GM10266 (cell line): ENCODE measurements at regions not wholly inside any gene's neighbourhood (a gene's known extent, or its start where the extent isn't known, plus 50 kb on each side); places are given as distances from the start of the nearest gene placed in this dataset.

Experiments used
- DNase-seq: peaks from one replicate; pipeline ENCODE4 v3.0.0; 2012; ENCODE audit errors: extremely low spot score
- CTCF ChIP-seq: IDR thresholded peaks from 2 replicates; pipeline ENCODE4 v1.5.1; 2012; ENCODE audit warnings: mild to moderate bottlenecking, low read depth; ENCODE audit not compliant: control insufficient read depth, insufficient read depth; ENCODE audit errors: missing control alignments

GRCh38 chr12:69094606-69095216, 144.7 kb upstream of the CPSF6 start:
- no peak for DNase-seq
- TF ChIP-seq CTCF = no peak

GRCh38 chr12:69095765-69096477, 143.4 kb upstream of the CPSF6 start:
- no peak for TF ChIP-seq CTCF
- DNase-seq = no peak

- no peak for TF ChIP-seq CTCF
- no peak for DNase-seq
Observed at GRCh38 chr12:69096669-69097335, 142.6 kb upstream of the CPSF6 start.

- TF ChIP-seq CTCF = no peak
- no peak for DNase-seq
Observed at GRCh38 chr12:69097619-69098368, 141.6 kb upstream of the CPSF6 start.

GRCh38 chr12:69099201-69099837, 140.1 kb upstream of the CPSF6 start:
- no peak for TF ChIP-seq CTCF

GRCh38 chr12:69101505-69101904, 137.9 kb upstream of the CPSF6 start:
- no peak for DNase-seq
- TF ChIP-seq CTCF = no peak

More at GRCh38 chr12:69099201-69099837, 140.1 kb upstream of the CPSF6 start:
- no peak for DNase-seq
